ENCODE measurements at regions not wholly inside any gene's neighbourhood (a gene's known extent, or its start where the extent isn't known, plus 50 kb on each side); places are given as distances from the start of the nearest gene placed in this dataset.

- TF ChIP-seq CTCF (IDR thresholded peaks at IDR 0.05; ENCODE audit: insufficient read depth, low read length, poor library complexity, severe bottlenecking) = no peak
- no peak for TF ChIP-seq EZH2phosphoT487 (conservative IDR thresholded peaks at IDR 0.05; ENCODE audit: low read length)
These were observed 296.9 kb downstream of the HIVEP2 start for GRCh38 chr6:142648036-142648451.
